Gastrocnemius medialis (tissue), 4 donors: ENCODE measurements at regions not wholly inside any gene's neighbourhood (a gene's known extent, or its start where the extent isn't known, plus 50 kb on each side); places are given as distances from the start of the nearest gene placed in this dataset.

ENCODE experiments used
- ATAC-seq, 2 donors: fragments of 150-250 bp; one replicate each; pipeline ENCODE4 v1.9.1; 2016
- DNase-seq, 2 donors: peaks; one replicate each; pipeline ENCODE4 v3.0.0-alpha.2; 2019
- H3K27ac ChIP-seq, 4 donors: fragments of 200-600 bp; sonication (generic); 1 replicate in 1 of 4; 2 replicates in 3 of 4; pipeline ENCODE4 v1.5.1; 2016 to 2018; ENCODE audit warnings: mild to moderate bottlenecking in 2 of 4, moderate library complexity in 1 of 4
- H3K27me3 ChIP-seq, 3 donors: fragments of 200-600 bp; sonication (generic) in 2 of 3; 1 replicate in 1 of 3; 2 replicates in 2 of 3; pipeline versions ENCODE4 v1.5.1 to v1.6.0; 2016 to 2019; ENCODE audit warnings: mild to moderate bottlenecking in 1 of 3, moderate library complexity in 1 of 3
- H3K36me3 ChIP-seq, 2 donors: fragments of 200-600 bp; sonication (generic) in 1 of 2; one replicate each; pipeline ENCODE4 v1.5.1; 2017 to 2018
- H3K4me1 ChIP-seq, 2 donors: fragments of 200-600 bp; sonication (generic) in 1 of 2; one replicate each; pipeline ENCODE4 v1.5.1; 2016 to 2017; ENCODE audit warnings: mild to moderate bottlenecking in 2 of 2
- H3K4me3 ChIP-seq, 4 donors: fragments of 200-600 bp; sonication (generic) in 3 of 4; 1 replicate in 1 of 4; 2 replicates in 3 of 4; pipeline ENCODE4 v1.5.1; 2016 to 2019; ENCODE audit warnings: mild to moderate bottlenecking in 2 of 4
- H3K9me3 ChIP-seq, 3 donors: fragments of 200-600 bp; sonication (generic) in 2 of 3; 1 replicate in 1 of 3; 2 replicates in 2 of 3; pipeline ENCODE4 v1.5.1; 2016 to 2019
- POLR2A ChIP-seq, 2 donors: fragments of 450-650 bp; IDR thresholded peaks; one replicate each; pipeline ENCODE4 v1.6.1; 2017; ENCODE audit warnings: antibody characterized with exemption in 2 of 2, mild to moderate bottlenecking in 2 of 2, moderate library complexity in 2 of 2
- in situ Hi-C, 4 donors: fragments of 200-750 bp; cut with MboI; loops; one replicate each; pipeline versions ENCODE4 v1.15.0 to v1.8.0; 2017; ENCODE audit warnings: low sequenced_read_pairs in 4 of 4
- intact Hi-C: fragments of 100-400 bp; cut with DNase I; formaldehyde crosslinking; loops from one replicate; pipeline ENCODE4 v1.15.1; 2023; ENCODE audit warnings: low total_unique reads
- TF ChIP-seq, protein P1 (sequence below), 5 experiments: fragments of 450-650 bp in 3 of 5; fragments of 200-600 bp in 2 of 5; sonication (generic) in 2 of 5; IDR thresholded peaks in 4 of 5; conservative IDR thresholded peaks in 1 of 5; 1 replicate in 4 of 5; 2 replicates in 1 of 5; pipeline ENCODE4 v1.5.1; 2016 to 2019; ENCODE audit warnings: antibody characterized with exemption in 5 of 5, mild to moderate bottlenecking in 3 of 5, moderate library complexity in 3 of 5

DNA sequence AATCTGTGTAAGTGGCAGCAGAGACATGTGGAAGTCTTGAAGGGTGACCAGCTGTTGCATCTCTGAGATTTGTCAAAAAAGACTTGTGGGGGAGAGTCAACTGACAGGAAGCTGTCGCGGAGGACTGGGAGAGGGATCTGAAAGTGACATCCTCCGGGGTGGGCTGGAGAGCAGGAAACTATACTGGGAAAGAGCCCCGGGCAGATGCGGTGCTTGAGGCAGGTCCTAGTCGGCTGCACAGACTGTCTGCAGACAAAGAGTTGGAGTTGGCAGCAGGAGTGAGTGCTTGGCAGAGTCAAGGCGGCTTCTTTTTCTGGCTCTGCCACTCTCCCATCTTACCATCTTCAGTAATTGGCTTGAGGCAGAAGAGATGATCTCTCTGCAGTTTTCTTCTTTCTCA is 294.0 kb upstream of the C1orf87 start:
- in situ Hi-C loops (no loop called here), intact Hi-C loops (no loop called here)
- Histone ChIP-seq H3K27ac (no peak overlapping the region), H3K9me3 (no peaks in the 10 kb centered on the region), H3K36me3 (no peaks in the 10 kb centered on the region), H3K4me3 (no peak overlapping the region), H3K27me3 (no peaks in the 10 kb centered on the region), H3K4me1 (no peaks in the 10 kb centered on the region)
- no peak for TF ChIP-seq POLR2A (IDR thresholded peaks at IDR 0.05)
- TF ChIP-seq, protein P1, sequence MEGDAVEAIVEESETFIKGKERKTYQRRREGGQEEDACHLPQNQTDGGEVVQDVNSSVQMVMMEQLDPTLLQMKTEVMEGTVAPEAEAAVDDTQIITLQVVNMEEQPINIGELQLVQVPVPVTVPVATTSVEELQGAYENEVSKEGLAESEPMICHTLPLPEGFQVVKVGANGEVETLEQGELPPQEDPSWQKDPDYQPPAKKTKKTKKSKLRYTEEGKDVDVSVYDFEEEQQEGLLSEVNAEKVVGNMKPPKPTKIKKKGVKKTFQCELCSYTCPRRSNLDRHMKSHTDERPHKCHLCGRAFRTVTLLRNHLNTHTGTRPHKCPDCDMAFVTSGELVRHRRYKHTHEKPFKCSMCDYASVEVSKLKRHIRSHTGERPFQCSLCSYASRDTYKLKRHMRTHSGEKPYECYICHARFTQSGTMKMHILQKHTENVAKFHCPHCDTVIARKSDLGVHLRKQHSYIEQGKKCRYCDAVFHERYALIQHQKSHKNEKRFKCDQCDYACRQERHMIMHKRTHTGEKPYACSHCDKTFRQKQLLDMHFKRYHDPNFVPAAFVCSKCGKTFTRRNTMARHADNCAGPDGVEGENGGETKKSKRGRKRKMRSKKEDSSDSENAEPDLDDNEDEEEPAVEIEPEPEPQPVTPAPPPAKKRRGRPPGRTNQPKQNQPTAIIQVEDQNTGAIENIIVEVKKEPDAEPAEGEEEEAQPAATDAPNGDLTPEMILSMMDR (IDR thresholded peaks at IDR 0.05 in 4 of 5, conservative IDR thresholded peaks at IDR 0.05 in 1 of 5), result no peak
- no peak for DNase-seq
- ATAC-seq, result no peak

DNA sequence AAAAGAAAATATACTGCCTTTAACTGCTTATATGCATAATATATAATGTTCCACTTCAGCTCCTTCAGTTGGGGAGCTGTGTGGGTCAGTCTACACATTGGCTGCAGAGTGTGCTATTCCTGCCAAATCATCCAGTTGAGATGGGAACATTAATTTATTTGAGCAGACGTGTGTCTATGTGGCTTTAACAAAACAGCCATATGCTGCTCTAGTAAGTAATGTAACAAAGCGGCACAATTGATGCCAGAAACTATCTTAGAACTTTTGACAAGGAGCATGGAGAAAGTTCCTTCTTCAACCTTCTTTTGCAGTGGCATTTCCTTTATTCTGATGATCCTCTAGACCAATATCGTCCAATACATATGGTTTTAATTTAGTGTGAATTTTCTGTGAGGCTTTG is 285.9 kb upstream of the C1orf87 start:
- in situ Hi-C loops (no loop called here), intact Hi-C loops (no loop called here)
- Histone ChIP-seq H3K36me3 (no peaks in the 10 kb centered on the region), H3K27me3 (no peaks in the 10 kb centered on the region), H3K4me3 (no peak overlapping the region), H3K4me1 (no peaks in the 10 kb centered on the region), H3K9me3 (no peaks in the 10 kb centered on the region), H3K27ac (no peak overlapping the region)
- ATAC-seq (no peak), DNase-seq (no peak)
- no peak for TF ChIP-seq POLR2A (IDR thresholded peaks at IDR 0.05)
- TF ChIP-seq, protein P1 (IDR thresholded peaks at IDR 0.05 in 4 of 5, conservative IDR thresholded peaks at IDR 0.05 in 1 of 5), result no peak

DNA sequence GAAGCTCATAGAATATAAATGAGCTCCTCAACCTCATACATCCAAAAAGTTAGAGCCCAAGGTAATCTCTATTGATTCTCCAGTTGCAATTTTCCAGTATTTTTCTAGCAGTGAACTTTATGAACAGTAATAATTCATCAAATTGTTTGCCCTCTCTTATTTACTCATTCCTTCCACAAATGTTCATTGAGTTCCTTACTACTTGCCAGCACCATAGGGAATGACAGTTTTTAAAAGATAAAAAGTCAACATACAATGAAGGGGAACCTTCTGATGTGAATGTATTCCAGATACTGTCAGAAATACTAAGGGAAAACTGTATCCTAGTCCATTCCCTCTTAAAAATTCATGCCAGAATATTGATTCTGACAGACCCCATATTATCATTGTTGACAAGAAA is 277.0 kb upstream of the C1orf87 start:
- in situ Hi-C loops (no loop called here), intact Hi-C loops (no loop called here)
- no peak overlapping the region for H3K27ac ChIP-seq
- no peaks in the 10 kb centered on the region for H3K4me1 ChIP-seq
- H3K9me3 ChIP-seq, result no peaks in the 10 kb centered on the region
- H3K27me3 ChIP-seq, result no peaks in the 10 kb centered on the region
- no peak for ATAC-seq
- no peak for DNase-seq
- TF ChIP-seq, protein P1 (IDR thresholded peaks at IDR 0.05 in 4 of 5, conservative IDR thresholded peaks at IDR 0.05 in 1 of 5), result no peak
- TF ChIP-seq POLR2A (IDR thresholded peaks at IDR 0.05), result no peak
- H3K4me3 ChIP-seq, result no peak overlapping the region
- H3K36me3 ChIP-seq, result no peaks in the 10 kb centered on the region

DNA sequence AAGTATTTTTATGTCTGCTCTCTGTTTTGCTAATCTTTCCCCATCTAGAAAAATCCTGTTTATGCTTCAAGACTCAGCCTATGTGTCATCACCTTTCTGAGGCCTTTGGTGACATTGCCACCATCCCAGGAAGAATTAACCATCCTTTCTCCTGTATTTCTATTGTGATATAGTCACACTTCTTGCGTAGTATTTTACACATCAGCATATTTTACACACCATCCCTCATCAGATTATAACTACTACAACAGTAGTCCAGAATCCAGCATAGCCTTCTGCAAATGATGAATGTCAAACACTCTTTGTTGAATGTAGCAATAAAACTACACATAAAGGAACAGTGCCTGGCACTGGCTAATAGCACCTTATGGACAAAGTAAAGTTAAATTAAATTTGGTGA is 275.3 kb upstream of the C1orf87 start:
- in situ Hi-C loops (no loop called here), intact Hi-C loops (no loop called here)
- TF ChIP-seq, protein P1 (IDR thresholded peaks at IDR 0.05 in 4 of 5, conservative IDR thresholded peaks at IDR 0.05 in 1 of 5), result no peak
- no peak for TF ChIP-seq POLR2A (IDR thresholded peaks at IDR 0.05)
- ATAC-seq, result no peak
- no peaks in the 10 kb centered on the region for H3K36me3 ChIP-seq
- H3K27ac ChIP-seq, result no peak overlapping the region
- DNase-seq, result no peak
- no peaks in the 10 kb centered on the region for H3K27me3 ChIP-seq
- H3K4me1 ChIP-seq, result no peaks in the 10 kb centered on the region
- no peaks in the 10 kb centered on the region for H3K9me3 ChIP-seq
- no peak overlapping the region for H3K4me3 ChIP-seq

DNA sequence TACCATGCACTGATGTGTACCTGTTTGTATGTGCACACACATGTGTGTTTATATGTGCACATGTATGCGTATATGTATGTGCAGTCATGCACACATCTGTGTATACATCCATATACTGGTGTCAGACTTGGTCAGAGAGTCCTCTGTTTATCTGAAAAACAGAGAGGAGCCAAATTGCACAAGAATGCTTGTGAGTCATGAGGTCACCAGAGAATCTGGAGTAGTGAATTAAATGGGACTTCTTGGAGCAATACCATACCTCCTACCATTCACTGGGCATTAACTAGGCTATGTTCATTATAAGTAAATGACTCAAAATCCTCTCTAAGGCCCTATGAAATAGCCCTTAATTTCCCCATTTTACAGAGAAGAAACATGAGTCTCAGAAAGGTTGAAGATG is 272.1 kb upstream of the C1orf87 start:
- Histone ChIP-seq H3K27me3 (no peaks in the 10 kb centered on the region), H3K27ac (no peak overlapping the region), H3K4me3 (no peak overlapping the region), H3K9me3 (no peaks in the 10 kb centered on the region), H3K4me1 (no peaks in the 10 kb centered on the region), H3K36me3 (no peaks in the 10 kb centered on the region)
- in situ Hi-C loops (no loop called here), intact Hi-C loops (no loop called here)
- no peak for ATAC-seq
- DNase-seq, result no peak
- TF ChIP-seq, protein P1 (IDR thresholded peaks at IDR 0.05 in 4 of 5, conservative IDR thresholded peaks at IDR 0.05 in 1 of 5), result no peak
- TF ChIP-seq POLR2A (IDR thresholded peaks at IDR 0.05), result no peak
